NK-92 treated with Interleukin-12 subunit alpha and Interleukin-12 subunit beta, amount 100 ng/mL, for 24 hours (cell line): ENCODE measurements at regions not wholly inside any gene's neighbourhood (a gene's known extent, or its start where the extent isn't known, plus 50 kb on each side); places are given as distances from the start of the nearest gene placed in this dataset.
"Not testable (repeated sequence)": the region's sequence is repeated elsewhere in the genome, so short reads cannot be mapped to it uniquely, and the experiment has no call there.

Experiments used
- DNase-seq: peaks from one replicate; lab custom pipeline; 2025; lab: John Stamatoyannopoulos, UW

GRCh38 chr3:18546632-18547031 is 121.5 kb upstream of the SATB1 start:
- DNase-seq, result no peak

- no peak for DNase-seq
Measured at GRCh38 chr3:18544146-18544545, 119.0 kb upstream of the SATB1 start.

GRCh38 chr3:18538463-18539230 is 113.5 kb upstream of the SATB1 start:
- no peak for DNase-seq

GRCh38 chr3:18533039-18533438 is 107.9 kb upstream of the SATB1 start:
- DNase-seq, result no peak

- no peak for DNase-seq
Measured at GRCh38 chr3:18531662-18532061, 106.5 kb upstream of the SATB1 start.

- DNase-seq, result no peak
Measured at GRCh38 chr3:18529631-18530030, 104.5 kb upstream of the SATB1 start.

- DNase-seq, result no peak
Measured at GRCh38 chr3:18527691-18528090, 102.6 kb upstream of the SATB1 start.

- no peak for DNase-seq
Measured at GRCh38 chr3:18526667-18527066, 101.5 kb upstream of the SATB1 start.

GRCh38 chr3:18516170-18516569 is 91.0 kb upstream of the SATB1 start:
- not testable (repeated sequence) for DNase-seq

- no peak for DNase-seq
Measured at GRCh38 chr3:18513091-18513490, 88.0 kb upstream of the SATB1 start.

GRCh38 chr3:18512007-18512406 is 86.9 kb upstream of the SATB1 start:
- DNase-seq, result no peak

GRCh38 chr3:18510947-18511346 is 85.8 kb upstream of the SATB1 start:
- no peak for DNase-seq

GRCh38 chr3:18507333-18507732 is 82.2 kb upstream of the SATB1 start:
- DNase-seq, result no peak

GRCh38 chr3:18505056-18505455 is 79.9 kb upstream of the SATB1 start:
- DNase-seq, result no peak

GRCh38 chr3:18501679-18502343 is 76.7 kb upstream of the SATB1 start:
- DNase-seq, result no peak

GRCh38 chr3:18500322-18500721 is 75.2 kb upstream of the SATB1 start:
- DNase-seq, result no peak

- DNase-seq, result no peak
Measured at GRCh38 chr3:18499301-18499700, 74.2 kb upstream of the SATB1 start.

- no peak for DNase-seq
Measured at GRCh38 chr3:18494251-18494650, 69.1 kb upstream of the SATB1 start.

GRCh38 chr3:18489939-18490338 is 64.8 kb upstream of the SATB1 start:
- DNase-seq, result no peak

GRCh38 chr3:18483226-18483625 is 58.1 kb upstream of the SATB1 start:
- DNase-seq, result no peak

- DNase-seq, result no peak
Measured at GRCh38 chr3:18481946-18482548, 56.9 kb upstream of the SATB1 start.

GRCh38 chr3:18477620-18478019 is 52.5 kb upstream of the SATB1 start:
- no peak for DNase-seq
